Right lobe of liver (tissue), 4 donors: ENCODE measurements at regions not wholly inside any gene's neighbourhood (a gene's known extent, or its start where the extent isn't known, plus 50 kb on each side); places are given as distances from the start of the nearest gene placed in this dataset.

Experiments
- POLR2A ChIP-seq: fragments of 450-650 bp; IDR thresholded peaks from one replicate; pipeline ENCODE4 v1.6.1; 2017; ENCODE audit warnings: antibody characterized with exemption, mild to moderate bottlenecking
- TF ChIP-seq, protein P1 (sequence below), 4 donors: fragments of 200-600 bp in 3 of 4; fragments of 450-650 bp in 1 of 4; IDR thresholded peaks; one replicate each; pipeline versions ENCODE4 v1.5.1 to v1.8.0; 2016 to 2022; ENCODE audit warnings: antibody characterized with exemption in 4 of 4, mild to moderate bottlenecking in 2 of 4
- donor health status: DM: no; HTN: no; CAD: no.
- donor health status: DM: no; HTN: no; CAD: no.
- donor health status: DM: no; HTN: yes; CAD: no.

DNA sequence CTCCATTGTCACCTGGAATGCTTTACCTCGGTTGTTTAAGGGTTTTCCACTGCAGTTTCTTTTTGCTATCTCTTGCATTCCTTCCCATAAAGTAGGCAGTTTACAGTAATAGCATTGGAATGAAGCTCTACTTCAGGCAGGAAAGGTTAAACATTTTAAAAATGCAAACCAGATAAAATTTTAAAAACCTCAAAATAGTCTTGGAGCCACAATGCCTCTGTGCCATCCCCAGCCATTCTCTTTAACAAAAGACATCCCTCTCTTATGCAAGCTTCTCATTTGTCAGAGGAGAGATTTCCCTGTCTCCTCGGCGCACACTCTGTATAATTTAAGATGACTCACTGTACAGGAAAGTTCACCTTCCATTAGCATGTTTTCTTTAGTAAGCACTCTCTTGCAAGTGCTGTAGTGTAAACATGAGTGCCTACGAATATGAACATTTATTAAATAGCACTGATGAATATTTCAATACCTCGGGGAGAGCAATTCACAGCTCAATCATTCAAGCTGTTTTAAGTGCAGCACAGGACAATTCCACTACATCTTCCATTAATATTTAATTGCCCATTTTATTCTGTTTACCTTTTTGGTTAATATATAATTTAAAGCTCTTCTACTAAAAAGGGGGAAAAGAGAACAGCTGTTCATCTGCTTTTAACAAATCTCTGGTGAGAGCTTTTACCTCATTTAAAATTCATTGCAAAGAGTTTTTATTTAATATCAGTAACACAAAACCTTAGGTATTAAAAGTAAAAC lies 343.6 kb downstream of the SPATA31D1 start:
- TF ChIP-seq, protein P1, sequence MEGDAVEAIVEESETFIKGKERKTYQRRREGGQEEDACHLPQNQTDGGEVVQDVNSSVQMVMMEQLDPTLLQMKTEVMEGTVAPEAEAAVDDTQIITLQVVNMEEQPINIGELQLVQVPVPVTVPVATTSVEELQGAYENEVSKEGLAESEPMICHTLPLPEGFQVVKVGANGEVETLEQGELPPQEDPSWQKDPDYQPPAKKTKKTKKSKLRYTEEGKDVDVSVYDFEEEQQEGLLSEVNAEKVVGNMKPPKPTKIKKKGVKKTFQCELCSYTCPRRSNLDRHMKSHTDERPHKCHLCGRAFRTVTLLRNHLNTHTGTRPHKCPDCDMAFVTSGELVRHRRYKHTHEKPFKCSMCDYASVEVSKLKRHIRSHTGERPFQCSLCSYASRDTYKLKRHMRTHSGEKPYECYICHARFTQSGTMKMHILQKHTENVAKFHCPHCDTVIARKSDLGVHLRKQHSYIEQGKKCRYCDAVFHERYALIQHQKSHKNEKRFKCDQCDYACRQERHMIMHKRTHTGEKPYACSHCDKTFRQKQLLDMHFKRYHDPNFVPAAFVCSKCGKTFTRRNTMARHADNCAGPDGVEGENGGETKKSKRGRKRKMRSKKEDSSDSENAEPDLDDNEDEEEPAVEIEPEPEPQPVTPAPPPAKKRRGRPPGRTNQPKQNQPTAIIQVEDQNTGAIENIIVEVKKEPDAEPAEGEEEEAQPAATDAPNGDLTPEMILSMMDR (IDR thresholded peaks at IDR 0.05) = no peak
- no peak for TF ChIP-seq POLR2A
